Gastrocnemius medialis (tissue), 4 donors: ENCODE measurements at regions not wholly inside any gene's neighbourhood (a gene's known extent, or its start where the extent isn't known, plus 50 kb on each side); places are given as distances from the start of the nearest gene placed in this dataset.
"Not testable (repeated sequence)": the region's sequence is repeated elsewhere in the genome, so short reads cannot be mapped to it uniquely, and the experiment has no call there.

Source experiments
- CTCF ChIP-seq, 5 experiments: fragments of 450-650 bp in 3 of 5; fragments of 200-600 bp in 2 of 5; sonication (generic) in 2 of 5; IDR thresholded peaks in 4 of 5; conservative IDR thresholded peaks in 1 of 5; 1 replicate in 4 of 5; 2 replicates in 1 of 5; pipeline ENCODE4 v1.5.1; 2016 to 2019; ENCODE audit warnings: antibody characterized with exemption in 5 of 5, mild to moderate bottlenecking in 3 of 5, moderate library complexity in 3 of 5
- POLR2A ChIP-seq, 2 donors: fragments of 450-650 bp; IDR thresholded peaks; one replicate each; pipeline ENCODE4 v1.6.1; 2017; ENCODE audit warnings: antibody characterized with exemption in 2 of 2, mild to moderate bottlenecking in 2 of 2, moderate library complexity in 2 of 2

GRCh38 chr12:96128292-96128691 is 65.9 kb upstream of the ELK3 start:
- not testable (repeated sequence) for TF ChIP-seq CTCF (IDR thresholded peaks at IDR 0.05 in 4 of 5, conservative IDR thresholded peaks at IDR 0.05 in 1 of 5); POLR2A (IDR thresholded peaks at IDR 0.05)
